K562 (cell line): ENCODE measurements at regions not wholly inside any gene's neighbourhood (a gene's known extent, or its start where the extent isn't known, plus 50 kb on each side); places are given as distances from the start of the nearest gene placed in this dataset.

Experiments
- NFE2L1 ChIP-seq: fragments of 450-650 bp; IDR thresholded peaks from 2 replicates; pipeline ENCODE4 v1.6.1; 2016; ENCODE audit warnings: missing genetic modification characterization, low read depth, mild to moderate bottlenecking, missing compliant biosample characterization, moderate library complexity, borderline replicate concordance
- PCBP2 ChIP-seq: fragments of 200-400 bp; formaldehyde crosslinking; IDR thresholded peaks from 2 replicates; pipeline ENCODE4 v1.6.1; 2018; ENCODE audit warnings: low read length, low read depth, mild to moderate bottlenecking, moderate library complexity; ENCODE audit not compliant: poor library complexity, severe bottlenecking
- PPARD ChIP-seq: fragments of 250-450 bp; sonication (Bioruptor Pico); IDR thresholded peaks from 2 replicates; pipeline ENCODE4 v1.8.0; 2022; ENCODE audit warnings: inconsistent platforms, mild to moderate bottlenecking, moderate library complexity
- RAD21 ChIP-seq, 2 experiments: fragments of 250-450 bp in 1 of 2; fragments of 450-650 bp in 1 of 2; sonication (Bioruptor Pico) in 1 of 2; formaldehyde crosslinking in 1 of 2; IDR thresholded peaks in 1 of 2; conservative IDR thresholded peaks in 1 of 2; 2 replicates each; pipeline versions ENCODE4 v1.4.0 to v1.8.0; 2020 to 2022; ENCODE audit warnings: mild to moderate bottlenecking in 2 of 2, moderate library complexity in 1 of 2
- TAF1 ChIP-seq: IDR thresholded peaks from 2 replicates; pipeline ENCODE4 v1.6.1; 2011; ENCODE audit warnings: mild to moderate bottlenecking, low read length, moderate library complexity; ENCODE audit not compliant: insufficient read depth, control insufficient read depth, severe bottlenecking; ENCODE audit errors: extremely low read depth
- WHSC1 ChIP-seq: IDR thresholded peaks from one replicate; pipeline ENCODE4 v1.6.1; 2012; ENCODE audit warnings: low read length, control low read depth, inconsistent platforms
- TF ChIP-seq, protein P1 (sequence below), 2 experiments: fragments of 450-650 bp in 1 of 2; IDR thresholded peaks; 2 replicates each; pipeline ENCODE4 v1.6.1; 2011 to 2017; ENCODE audit warnings: low read depth in 2 of 2, antibody characterized with exemption in 1 of 2, borderline replicate concordance in 1 of 2, low read length in 1 of 2, mild to moderate bottlenecking in 1 of 2, mixed read lengths in 1 of 2; ENCODE audit not compliant: control insufficient read depth in 1 of 2
- TF ChIP-seq, protein P2 (sequence below): fragments of 250-450 bp; sonication (Bioruptor Pico); IDR thresholded peaks from 2 replicates; pipeline ENCODE4 v1.8.0; 2022; ENCODE audit warnings: inconsistent platforms, mild to moderate bottlenecking, moderate library complexity, borderline replicate concordance
- TF ChIP-seq, protein P3 (sequence below), 3 experiments: IDR thresholded peaks in 2 of 3; conservative IDR thresholded peaks in 1 of 3; 2 replicates each; pipeline ENCODE4 v1.5.1; 2011 to 2012; ENCODE audit warnings: low read length in 3 of 3, mild to moderate bottlenecking in 3 of 3, control low read depth in 2 of 3, improper control_type of control experiment in 1 of 3, inconsistent platforms in 1 of 3, low read depth in 1 of 3, mixed read lengths in 1 of 3, moderate library complexity in 1 of 3; ENCODE audit not compliant: insufficient read depth in 2 of 3

DNA sequence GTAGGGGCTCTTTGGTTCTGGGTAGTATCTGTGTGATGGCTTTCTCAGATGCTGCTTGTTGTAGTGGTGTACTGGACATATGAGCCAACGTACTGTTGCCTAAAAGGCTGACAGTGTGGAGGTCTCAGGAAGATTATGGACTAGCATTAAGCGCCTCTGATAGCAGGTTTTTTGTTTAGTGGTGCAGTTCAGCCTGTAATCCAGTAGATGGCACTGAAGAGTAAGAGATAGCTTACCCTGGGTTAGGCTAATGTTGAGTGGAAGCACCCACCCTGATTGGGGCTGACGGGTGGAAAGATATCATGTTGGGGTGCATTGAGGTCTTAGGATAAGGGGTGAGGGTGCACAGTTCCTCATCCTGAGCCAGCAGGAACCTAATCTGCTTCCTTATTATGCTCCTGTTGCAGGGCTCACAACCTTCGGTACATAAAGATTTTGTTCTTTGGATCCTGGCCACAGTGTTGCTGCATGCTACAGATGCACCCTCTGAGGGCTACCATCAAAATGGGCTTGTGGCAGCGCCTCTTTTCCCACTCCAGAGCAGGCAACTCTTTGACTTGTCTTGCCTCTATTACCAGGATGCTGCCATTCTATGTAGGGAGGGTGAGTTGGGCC, 79.6 kb downstream of the MSTN start (continued):
- TF ChIP-seq NFE2L1 (tag) (no peak), TAF1 (no peak), PPARD (CRISPR knock-in tag) (no peak), RAD21 (CRISPR knock-in tag; conservative IDR thresholded peaks at IDR 0.05 in 1 of 2, IDR thresholded peaks at IDR 0.05 in 1 of 2) (peak in 1 of 2 experiments; percentile 53; a peak in 2 of 4 replicates), PCBP2 (no peak), WHSC1 (no peak)
- TF ChIP-seq, protein P1, sequence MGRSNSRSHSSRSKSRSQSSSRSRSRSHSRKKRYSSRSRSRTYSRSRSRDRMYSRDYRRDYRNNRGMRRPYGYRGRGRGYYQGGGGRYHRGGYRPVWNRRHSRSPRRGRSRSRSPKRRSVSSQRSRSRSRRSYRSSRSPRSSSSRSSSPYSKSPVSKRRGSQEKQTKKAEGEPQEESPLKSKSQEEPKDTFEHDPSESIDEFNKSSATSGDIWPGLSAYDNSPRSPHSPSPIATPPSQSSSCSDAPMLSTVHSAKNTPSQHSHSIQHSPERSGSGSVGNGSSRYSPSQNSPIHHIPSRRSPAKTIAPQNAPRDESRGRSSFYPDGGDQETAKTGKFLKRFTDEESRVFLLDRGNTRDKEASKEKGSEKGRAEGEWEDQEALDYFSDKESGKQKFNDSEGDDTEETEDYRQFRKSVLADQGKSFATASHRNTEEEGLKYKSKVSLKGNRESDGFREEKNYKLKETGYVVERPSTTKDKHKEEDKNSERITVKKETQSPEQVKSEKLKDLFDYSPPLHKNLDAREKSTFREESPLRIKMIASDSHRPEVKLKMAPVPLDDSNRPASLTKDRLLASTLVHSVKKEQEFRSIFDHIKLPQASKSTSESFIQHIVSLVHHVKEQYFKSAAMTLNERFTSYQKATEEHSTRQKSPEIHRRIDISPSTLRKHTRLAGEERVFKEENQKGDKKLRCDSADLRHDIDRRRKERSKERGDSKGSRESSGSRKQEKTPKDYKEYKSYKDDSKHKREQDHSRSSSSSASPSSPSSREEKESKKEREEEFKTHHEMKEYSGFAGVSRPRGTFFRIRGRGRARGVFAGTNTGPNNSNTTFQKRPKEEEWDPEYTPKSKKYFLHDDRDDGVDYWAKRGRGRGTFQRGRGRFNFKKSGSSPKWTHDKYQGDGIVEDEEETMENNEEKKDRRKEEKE (IDR thresholded peaks at IDR 0.05; ENCODE audit: borderline replicate concordance in 1 of 2, control insufficient read depth in 1 of 2, low read depth in 2 of 2, low read length in 1 of 2) = no peak
- TF ChIP-seq, protein P2, sequence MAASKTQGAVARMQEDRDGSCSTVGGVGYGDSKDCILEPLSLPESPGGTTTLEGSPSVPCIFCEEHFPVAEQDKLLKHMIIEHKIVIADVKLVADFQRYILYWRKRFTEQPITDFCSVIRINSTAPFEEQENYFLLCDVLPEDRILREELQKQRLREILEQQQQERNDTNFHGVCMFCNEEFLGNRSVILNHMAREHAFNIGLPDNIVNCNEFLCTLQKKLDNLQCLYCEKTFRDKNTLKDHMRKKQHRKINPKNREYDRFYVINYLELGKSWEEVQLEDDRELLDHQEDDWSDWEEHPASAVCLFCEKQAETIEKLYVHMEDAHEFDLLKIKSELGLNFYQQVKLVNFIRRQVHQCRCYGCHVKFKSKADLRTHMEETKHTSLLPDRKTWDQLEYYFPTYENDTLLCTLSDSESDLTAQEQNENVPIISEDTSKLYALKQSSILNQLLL (CRISPR knock-in tag) = no peak
- TF ChIP-seq, protein P3, sequence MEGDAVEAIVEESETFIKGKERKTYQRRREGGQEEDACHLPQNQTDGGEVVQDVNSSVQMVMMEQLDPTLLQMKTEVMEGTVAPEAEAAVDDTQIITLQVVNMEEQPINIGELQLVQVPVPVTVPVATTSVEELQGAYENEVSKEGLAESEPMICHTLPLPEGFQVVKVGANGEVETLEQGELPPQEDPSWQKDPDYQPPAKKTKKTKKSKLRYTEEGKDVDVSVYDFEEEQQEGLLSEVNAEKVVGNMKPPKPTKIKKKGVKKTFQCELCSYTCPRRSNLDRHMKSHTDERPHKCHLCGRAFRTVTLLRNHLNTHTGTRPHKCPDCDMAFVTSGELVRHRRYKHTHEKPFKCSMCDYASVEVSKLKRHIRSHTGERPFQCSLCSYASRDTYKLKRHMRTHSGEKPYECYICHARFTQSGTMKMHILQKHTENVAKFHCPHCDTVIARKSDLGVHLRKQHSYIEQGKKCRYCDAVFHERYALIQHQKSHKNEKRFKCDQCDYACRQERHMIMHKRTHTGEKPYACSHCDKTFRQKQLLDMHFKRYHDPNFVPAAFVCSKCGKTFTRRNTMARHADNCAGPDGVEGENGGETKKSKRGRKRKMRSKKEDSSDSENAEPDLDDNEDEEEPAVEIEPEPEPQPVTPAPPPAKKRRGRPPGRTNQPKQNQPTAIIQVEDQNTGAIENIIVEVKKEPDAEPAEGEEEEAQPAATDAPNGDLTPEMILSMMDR (IDR thresholded peaks at IDR 0.05 in 2 of 3, conservative IDR thresholded peaks at IDR 0.05 in 1 of 3; ENCODE audit: insufficient read depth in 2 of 3, low read depth in 1 of 3, low read length in 3 of 3) = peak; percentile 46 to 52 (median 48); a peak in 5 of 6 replicates
